Esophagus squamous epithelium (tissue), 5 donors: ENCODE measurements at regions not wholly inside any gene's neighbourhood (a gene's known extent, or its start where the extent isn't known, plus 50 kb on each side); places are given as distances from the start of the nearest gene placed in this dataset.

Experiments used
- DNase-seq: peaks from one replicate; lab custom pipeline; 2025; lab: John Stamatoyannopoulos, UW
- H3K27ac ChIP-seq, 4 donors: fragments of 200-600 bp; sonication (generic); one replicate each; pipeline ENCODE4 v1.5.1; 2016 to 2019; ENCODE audit warnings: mild to moderate bottlenecking in 1 of 4
- H3K27me3 ChIP-seq, 4 donors: fragments of 200-600 bp; sonication (generic); 1 replicate in 3 of 4; 2 replicates in 1 of 4; pipeline versions ENCODE4 v1.5.1 to v1.6.0; 2017 to 2021; ENCODE audit warnings: antibody characterized with exemption in 1 of 4
- H3K36me3 ChIP-seq, 3 donors: fragments of 200-600 bp; sonication (generic); one replicate each; pipeline ENCODE4 v1.5.1; 2016 to 2019
- H3K4me1 ChIP-seq, 3 donors: fragments of 200-600 bp; sonication (generic); one replicate each; pipeline ENCODE4 v1.5.1; 2017 to 2019
- H3K4me3 ChIP-seq, 4 donors: fragments of 200-600 bp; sonication (generic); 1 replicate in 3 of 4; 2 replicates in 1 of 4; pipeline ENCODE4 v1.5.1; 2016 to 2019; ENCODE audit warnings: mild to moderate bottlenecking in 2 of 4, moderate library complexity in 1 of 4
- H3K9me3 ChIP-seq, 3 donors: fragments of 200-600 bp; sonication (generic); one replicate each; pipeline ENCODE4 v1.5.1; 2016 to 2019
- POLR2A ChIP-seq, 4 donors: fragments of 450-650 bp; IDR thresholded peaks; one replicate each; pipeline ENCODE4 v1.6.1; 2017; ENCODE audit warnings: antibody characterized with exemption in 4 of 4, mild to moderate bottlenecking in 4 of 4, moderate library complexity in 3 of 4
- WGBS, 2 donors: methylation state at CpG; one replicate each; pipeline ENCODE4 v1.1.5; 2018; 5-methylcytosine and 5-hydroxymethylcytosine counted together
- intact Hi-C: fragments of 100-400 bp; cut with DNase I; formaldehyde crosslinking; loops from one replicate; pipeline ENCODE4 v1.15.0; 2022
- TF ChIP-seq, protein P1 (sequence below), 6 experiments: fragments of 450-650 bp in 4 of 6; fragments of 200-600 bp in 2 of 6; sonication (generic) in 2 of 6; IDR thresholded peaks; one replicate each; pipeline ENCODE4 v1.5.1; 2016 to 2019; ENCODE audit warnings: antibody characterized with exemption in 6 of 6, mild to moderate bottlenecking in 4 of 6, moderate library complexity in 4 of 6
- donor health status: DM: yes; HTN: yes; CAD: no.

DNA sequence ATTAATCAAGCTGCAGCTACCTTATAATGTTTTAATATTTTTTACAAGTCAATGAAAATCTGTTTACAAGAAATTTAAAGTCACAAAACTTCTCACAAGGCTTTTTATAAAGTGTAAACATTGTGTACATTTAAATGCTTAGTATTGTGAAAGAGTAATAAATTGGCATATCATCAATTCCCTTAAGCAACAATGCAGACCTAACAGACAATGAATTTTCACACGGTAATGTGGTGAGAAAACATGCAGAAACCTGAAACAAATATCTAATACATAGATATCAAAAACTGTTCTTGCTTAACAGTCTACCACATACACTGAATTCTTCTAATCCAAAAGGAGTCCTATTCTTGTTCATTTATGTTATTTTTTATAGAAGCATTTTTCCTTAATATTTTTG, 220.7 kb downstream of the CRPPA start:
- DNase-seq = no peak
- no peaks in the 10 kb centered on the region for H3K9me3 ChIP-seq
- H3K36me3 ChIP-seq = no peaks in the 10 kb centered on the region
- H3K4me3 ChIP-seq = no peak overlapping the region
- H3K27me3 ChIP-seq = no peaks in the 10 kb centered on the region
- intact Hi-C loops = no loop called here
- TF ChIP-seq, protein P1, sequence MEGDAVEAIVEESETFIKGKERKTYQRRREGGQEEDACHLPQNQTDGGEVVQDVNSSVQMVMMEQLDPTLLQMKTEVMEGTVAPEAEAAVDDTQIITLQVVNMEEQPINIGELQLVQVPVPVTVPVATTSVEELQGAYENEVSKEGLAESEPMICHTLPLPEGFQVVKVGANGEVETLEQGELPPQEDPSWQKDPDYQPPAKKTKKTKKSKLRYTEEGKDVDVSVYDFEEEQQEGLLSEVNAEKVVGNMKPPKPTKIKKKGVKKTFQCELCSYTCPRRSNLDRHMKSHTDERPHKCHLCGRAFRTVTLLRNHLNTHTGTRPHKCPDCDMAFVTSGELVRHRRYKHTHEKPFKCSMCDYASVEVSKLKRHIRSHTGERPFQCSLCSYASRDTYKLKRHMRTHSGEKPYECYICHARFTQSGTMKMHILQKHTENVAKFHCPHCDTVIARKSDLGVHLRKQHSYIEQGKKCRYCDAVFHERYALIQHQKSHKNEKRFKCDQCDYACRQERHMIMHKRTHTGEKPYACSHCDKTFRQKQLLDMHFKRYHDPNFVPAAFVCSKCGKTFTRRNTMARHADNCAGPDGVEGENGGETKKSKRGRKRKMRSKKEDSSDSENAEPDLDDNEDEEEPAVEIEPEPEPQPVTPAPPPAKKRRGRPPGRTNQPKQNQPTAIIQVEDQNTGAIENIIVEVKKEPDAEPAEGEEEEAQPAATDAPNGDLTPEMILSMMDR (IDR thresholded peaks at IDR 0.05) = no peak
- TF ChIP-seq POLR2A (IDR thresholded peaks at IDR 0.05) = no peak
- H3K4me1 ChIP-seq = no peaks in the 10 kb centered on the region
- H3K27ac ChIP-seq = no peak overlapping the region
- WGBS, 2 donors = 41 to 54% methylated on average over 1 of the region's 1 CpG

DNA sequence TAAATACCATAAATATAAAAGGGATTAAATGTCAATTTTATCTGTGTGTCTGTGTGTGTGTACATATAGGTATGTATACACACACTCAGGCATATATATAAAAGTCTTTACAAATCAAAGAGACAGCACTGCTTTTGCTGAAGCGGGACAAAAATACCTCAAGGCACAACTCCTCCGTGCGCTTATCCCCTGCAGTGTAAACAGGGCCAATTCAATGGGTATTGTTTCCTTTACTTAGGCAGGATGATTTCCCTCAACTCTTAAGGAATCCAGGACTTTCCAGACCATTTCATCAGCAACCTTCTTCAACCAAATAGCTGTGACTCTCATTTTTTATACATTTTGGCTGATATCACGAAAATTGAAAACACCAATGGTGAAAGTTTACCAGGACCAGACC, 227.7 kb downstream of the CRPPA start:
- Histone ChIP-seq H3K4me3 (no peak overlapping the region), H3K27ac (no peak overlapping the region), H3K4me1 (no peaks in the 10 kb centered on the region), H3K9me3 (no peaks in the 10 kb centered on the region), H3K27me3 (no peaks in the 10 kb centered on the region), H3K36me3 (no peaks in the 10 kb centered on the region)
- TF ChIP-seq, protein P1 (IDR thresholded peaks at IDR 0.05) = no peak
- TF ChIP-seq POLR2A (IDR thresholded peaks at IDR 0.05) = no peak
- intact Hi-C loops = no loop called here
- no peak for DNase-seq
- 67 to 72% methylated on average over 4 of the region's 4 CpGs for WGBS, 2 donors

DNA sequence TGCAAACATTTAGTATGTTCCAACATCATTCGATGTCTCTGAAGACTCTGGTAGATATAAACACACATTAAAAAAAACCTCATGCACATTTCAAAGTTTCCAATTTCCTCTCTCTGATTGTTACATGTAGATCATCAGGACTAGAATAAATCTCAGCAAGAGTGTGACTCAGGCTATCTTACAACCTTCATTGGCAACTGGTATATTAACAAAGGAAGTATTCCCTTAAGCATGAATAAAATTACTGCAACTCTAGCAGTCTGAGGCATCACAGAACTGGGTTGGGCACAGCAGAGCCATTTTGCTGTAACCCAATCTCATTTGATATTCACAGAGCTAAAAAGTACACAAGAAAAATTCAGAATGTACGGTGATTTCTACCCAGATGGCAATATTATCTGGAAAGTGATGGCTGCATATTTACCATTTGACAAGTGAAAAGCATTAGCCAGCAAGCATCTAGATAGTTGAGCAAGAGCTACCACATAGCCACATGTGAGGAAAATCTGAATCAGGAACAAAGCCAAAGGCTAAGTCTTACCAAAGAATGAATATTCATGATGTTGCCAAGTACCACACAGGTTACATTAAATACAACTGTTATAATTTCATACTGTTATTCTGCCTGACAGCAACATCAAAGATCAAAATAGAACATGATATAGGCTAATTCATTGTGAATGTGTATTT, 232.2 kb downstream of the CRPPA start:
- Histone ChIP-seq H3K4me1 (no peaks in the 10 kb centered on the region), H3K4me3 (no peak overlapping the region), H3K36me3 (no peaks in the 10 kb centered on the region), H3K27ac (no peak overlapping the region), H3K9me3 (no peaks in the 10 kb centered on the region), H3K27me3 (no peaks in the 10 kb centered on the region)
- no peak for DNase-seq
- 84 to 85% methylated on average over 2 of the region's 2 CpGs for WGBS, 2 donors
- intact Hi-C loops = no loop called here
- TF ChIP-seq POLR2A (IDR thresholded peaks at IDR 0.05) = no peak
- TF ChIP-seq, protein P1 (IDR thresholded peaks at IDR 0.05) = no peak

DNA sequence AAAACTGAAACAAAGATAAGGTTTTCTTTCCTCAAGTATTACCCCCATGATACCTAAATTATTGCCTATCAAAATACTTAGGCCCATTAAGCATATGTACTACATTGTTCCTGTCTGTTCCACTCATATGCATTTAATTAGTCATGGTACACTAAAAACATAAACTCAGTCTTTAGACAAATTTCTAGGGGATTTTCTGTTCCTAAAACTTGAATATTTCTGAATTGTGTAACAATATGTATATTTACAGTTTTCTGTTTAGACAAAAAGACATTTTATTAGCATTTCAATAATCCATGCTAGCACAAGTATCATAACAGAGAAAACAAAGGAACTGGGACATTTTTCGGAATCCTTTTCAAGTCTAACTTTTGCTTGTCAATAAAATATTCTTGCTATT, 234.2 kb downstream of the CRPPA start:
- H3K27me3 ChIP-seq = no peaks in the 10 kb centered on the region
- TF ChIP-seq POLR2A (IDR thresholded peaks at IDR 0.05) = no peak
- TF ChIP-seq, protein P1 (IDR thresholded peaks at IDR 0.05) = no peak
- no peak overlapping the region for H3K27ac ChIP-seq
- H3K9me3 ChIP-seq = no peaks in the 10 kb centered on the region
- DNase-seq = no peak
- WGBS, 2 donors = 67 to 86% methylated on average over 1 of the region's 1 CpG
- H3K4me1 ChIP-seq = no peaks in the 10 kb centered on the region
- H3K36me3 ChIP-seq = no peaks in the 10 kb centered on the region
- intact Hi-C loops = no loop called here
- no peak overlapping the region for H3K4me3 ChIP-seq

DNA sequence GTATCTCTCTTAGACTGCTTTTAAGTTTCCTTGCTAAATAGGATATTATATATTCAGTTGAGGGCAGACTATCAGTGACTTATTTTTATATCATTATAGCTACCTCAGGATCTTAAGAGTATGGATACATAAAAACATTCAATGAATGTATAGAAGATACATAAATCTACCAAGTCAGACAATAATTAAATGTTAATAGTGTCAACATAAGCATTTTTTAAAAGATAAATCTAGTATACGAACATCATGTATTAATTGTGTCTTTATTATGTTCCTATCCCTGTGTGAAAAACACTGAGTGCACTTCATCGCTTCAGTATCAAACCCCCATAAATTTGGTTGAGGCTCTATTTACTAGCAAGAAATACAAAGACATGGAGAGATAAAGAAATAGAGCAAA, 242.8 kb downstream of the CRPPA start:
- Histone ChIP-seq H3K4me1 (no peaks in the 10 kb centered on the region), H3K4me3 (no peak overlapping the region), H3K27ac (no peak overlapping the region), H3K9me3 (no peaks in the 10 kb centered on the region), H3K36me3 (no peaks in the 10 kb centered on the region), H3K27me3 (no peaks in the 10 kb centered on the region)
- TF ChIP-seq POLR2A (IDR thresholded peaks at IDR 0.05) = no peak
- TF ChIP-seq, protein P1 (IDR thresholded peaks at IDR 0.05) = no peak
- WGBS, 2 donors = 77 to 83% methylated on average over 2 of the region's 2 CpGs
- intact Hi-C loops = no loop called here
- DNase-seq = no peak
